HG03354 (cell line): ENCODE measurements at regions not wholly inside any gene's neighbourhood (a gene's known extent, or its start where the extent isn't known, plus 50 kb on each side); places are given as distances from the start of the nearest gene placed in this dataset.
"Not testable (repeated sequence)": the region's sequence is repeated elsewhere in the genome, so short reads cannot be mapped to it uniquely, and the experiment has no call there.

Experiments used
- ATAC-seq: cut with Tn5 transposase; IDR thresholded peaks from one replicate; pipeline ENCODE4 v1.9.1; 2021; ENCODE audit warnings: mild to moderate bottlenecking; ENCODE audit not compliant: unreplicated experiment, poor library complexity, severe bottlenecking

GRCh38 chr2:58595714-58596113 lies 354.6 kb upstream of the FANCL start:
- ATAC-seq: no peak

- ATAC-seq: no peak
These were observed 353.6 kb upstream of the FANCL start for GRCh38 chr2:58594762-58595161.

GRCh38 chr2:58594175-58594574 lies 353.1 kb upstream of the FANCL start:
- no peak for ATAC-seq

GRCh38 chr2:58586178-58586577 lies 345.1 kb upstream of the FANCL start:
- ATAC-seq: not testable (repeated sequence)

GRCh38 chr2:58585233-58585632 lies 344.1 kb upstream of the FANCL start:
- no peak for ATAC-seq

- ATAC-seq: no peak
These were observed 343.5 kb upstream of the FANCL start for GRCh38 chr2:58584606-58585118.

- ATAC-seq: no peak
These were observed 337.2 kb upstream of the FANCL start for GRCh38 chr2:58578276-58578675.

GRCh38 chr2:58574873-58575272 lies 333.7 kb upstream of the FANCL start:
- no peak for ATAC-seq

- no peak for ATAC-seq
These were observed 331.6 kb upstream of the FANCL start for GRCh38 chr2:58572731-58573130.

- peak; percentile 86 for ATAC-seq
These were observed 330.2 kb upstream of the FANCL start for GRCh38 chr2:58571181-58571852.

- peak; percentile 43 for ATAC-seq
These were observed 328.5 kb upstream of the FANCL start for GRCh38 chr2:58569475-58570185.

GRCh38 chr2:58568901-58569300 lies 327.8 kb upstream of the FANCL start:
- ATAC-seq: no peak

GRCh38 chr2:58562276-58562675 lies 321.2 kb upstream of the FANCL start:
- ATAC-seq: no peak

GRCh38 chr2:58560531-58560930 lies 319.4 kb upstream of the FANCL start:
- ATAC-seq: no peak

GRCh38 chr2:58558881-58559280 lies 317.8 kb upstream of the FANCL start:
- ATAC-seq: no peak

GRCh38 chr2:58557176-58557575 lies 316.1 kb upstream of the FANCL start:
- ATAC-seq: no peak

- ATAC-seq: peak; percentile 46
These were observed 312.8 kb upstream of the FANCL start for GRCh38 chr2:58553937-58554336.

- ATAC-seq: no peak
These were observed 312.4 kb upstream of the FANCL start for GRCh38 chr2:58553522-58553921.

- ATAC-seq: no peak
These were observed 304.5 kb upstream of the FANCL start for GRCh38 chr2:58545300-58546280.

GRCh38 chr2:58543442-58543841 lies 302.3 kb upstream of the FANCL start:
- ATAC-seq: no peak
